ENCODE measurements at regions not wholly inside any gene's neighbourhood (a gene's known extent, or its start where the extent isn't known, plus 50 kb on each side); places are given as distances from the start of the nearest gene placed in this dataset.
"Not testable (repeated sequence)": the region's sequence is repeated elsewhere in the genome, so short reads cannot be mapped to it uniquely, and the experiment has no call there.

- Histone ChIP-seq H3K9me3 (ENCODE audit: low read length) (no peaks in the 10 kb centered on the region), H4K20me1 (ENCODE audit: low read length) (no peaks in the 10 kb centered on the region), H3K27ac (ENCODE audit: low read length) (no peak overlapping the region), H3F3A (ENCODE audit: low read length, unreplicated experiment) (no peaks in the 10 kb centered on the region), H3K4me3 (ENCODE audit: low read length) (no peak overlapping the region), H3K4me2 (ENCODE audit: low read length) (no peak overlapping the region), H2AFZ (ENCODE audit: low read length) (no peak overlapping the region), H3K9ac (ENCODE audit: low read length) (no peak overlapping the region), H3K79me2 (ENCODE audit: low read length) (no peaks in the 10 kb centered on the region), H3K4me1 (ENCODE audit: insufficient read depth, low read length) (no peaks in the 10 kb centered on the region), H3K27me3 (ENCODE audit: low read length) (no peaks in the 10 kb centered on the region), H3K36me3 (ENCODE audit: low read depth, low read length) (no peaks in the 10 kb centered on the region), H3K9me2 (replicated peaks; ENCODE audit: low read length) (no peaks in the 10 kb centered on the region)
- DNase-seq (no peak), ATAC-seq (no peak)
- ChIA-PET CTCF (no interaction called here), POLR2A (ENCODE audit: unreplicated experiment) (no interaction called here)
- no TSS peak for BruUV-seq (replicated peaks)
- no peak for TF ChIP-seq EZH2phosphoT487 (IDR thresholded peaks at IDR 0.05; ENCODE audit: borderline replicate concordance, low read length)
- no peak for TF ChIP-seq CTCF (conservative IDR thresholded peaks at IDR 0.05; ENCODE audit: low read depth, low read length)
- no peak for TF ChIP-seq EZH2 (IDR thresholded peaks at IDR 0.05; ENCODE audit: low read length, unreplicated experiment)
- intact Hi-C loops (cut with micrococcal nuclease), result no loop called here
Observed at GRCh38 chrX:38959736-38960135, 158.5 kb downstream of the MID1IP1 start.

- Histone ChIP-seq H3K4me3 (ENCODE audit: low read length) (no peak overlapping the region), H3K79me2 (ENCODE audit: low read length) (no peaks in the 10 kb centered on the region), H3K27ac (ENCODE audit: low read length) (no peak overlapping the region), H3K9me3 (ENCODE audit: low read length) (no peaks in the 10 kb centered on the region), H4K20me1 (ENCODE audit: low read length) (no peaks in the 10 kb centered on the region), H3K4me1 (ENCODE audit: insufficient read depth, low read length) (no peaks in the 10 kb centered on the region), H3F3A (ENCODE audit: low read length, unreplicated experiment) (no peaks in the 10 kb centered on the region), H3K36me3 (ENCODE audit: low read depth, low read length) (no peaks in the 10 kb centered on the region), H3K27me3 (ENCODE audit: low read length) (no peaks in the 10 kb centered on the region), H3K9ac (ENCODE audit: low read length) (no peak overlapping the region), H3K4me2 (ENCODE audit: low read length) (no peak overlapping the region), H2AFZ (ENCODE audit: low read length) (no peak overlapping the region), H3K9me2 (replicated peaks; ENCODE audit: low read length) (no peaks in the 10 kb centered on the region)
- TF ChIP-seq EZH2 (IDR thresholded peaks at IDR 0.05; ENCODE audit: low read length, unreplicated experiment) (no peak), EZH2phosphoT487 (IDR thresholded peaks at IDR 0.05; ENCODE audit: borderline replicate concordance, low read length) (no peak), CTCF (conservative IDR thresholded peaks at IDR 0.05; ENCODE audit: low read depth, low read length) (no peak)
- ATAC-seq (no peak), DNase-seq (no peak)
- BruUV-seq (replicated peaks), result no TSS peak
- intact Hi-C loops (cut with micrococcal nuclease), result no loop called here
- ChIA-PET POLR2A (ENCODE audit: unreplicated experiment) (no interaction called here), CTCF (no interaction called here)
Observed at GRCh38 chrX:38960137-38960536, 158.9 kb downstream of the MID1IP1 start.

- H3K9me2 ChIP-seq (replicated peaks; ENCODE audit: low read length), result no peaks in the 10 kb centered on the region
- H4K20me1 ChIP-seq (ENCODE audit: low read length), result no peaks in the 10 kb centered on the region
- no peaks in the 10 kb centered on the region for H3K4me1 ChIP-seq (ENCODE audit: insufficient read depth, low read length)
- no peaks in the 10 kb centered on the region for H3F3A ChIP-seq (ENCODE audit: low read length, unreplicated experiment)
- no peak overlapping the region for H3K27ac ChIP-seq (ENCODE audit: low read length)
- intact Hi-C loops (cut with micrococcal nuclease), result no loop called here
- H3K4me3 ChIP-seq (ENCODE audit: low read length), result no peak overlapping the region
- CTCF ChIA-PET, result no interaction called here
- no peak for DNase-seq
- ATAC-seq, result no peak
- H2AFZ ChIP-seq (ENCODE audit: low read length), result no peak overlapping the region
- no peak overlapping the region for H3K9ac ChIP-seq (ENCODE audit: low read length)
- H3K36me3 ChIP-seq (ENCODE audit: low read depth, low read length), result no peaks in the 10 kb centered on the region
- no peaks in the 10 kb centered on the region for H3K27me3 ChIP-seq (ENCODE audit: low read length)
- no peak overlapping the region for H3K4me2 ChIP-seq (ENCODE audit: low read length)
- H3K79me2 ChIP-seq (ENCODE audit: low read length), result no peaks in the 10 kb centered on the region
- BruUV-seq (replicated peaks), result no TSS peak
- no peak for TF ChIP-seq EZH2phosphoT487 (IDR thresholded peaks at IDR 0.05; ENCODE audit: borderline replicate concordance, low read length)
- TF ChIP-seq CTCF (conservative IDR thresholded peaks at IDR 0.05; ENCODE audit: low read depth, low read length), result no peak
- no peak for TF ChIP-seq EZH2 (IDR thresholded peaks at IDR 0.05; ENCODE audit: low read length, unreplicated experiment)
- POLR2A ChIA-PET (ENCODE audit: unreplicated experiment), result no interaction called here
- no peaks in the 10 kb centered on the region for H3K9me3 ChIP-seq (ENCODE audit: low read length)
Observed at GRCh38 chrX:38961936-38962335, 160.7 kb downstream of the MID1IP1 start.

- POLR2A ChIA-PET (ENCODE audit: unreplicated experiment); H2AFZ ChIP-seq (ENCODE audit: low read length); H3K4me3 ChIP-seq (ENCODE audit: low read length); H3K9me2 ChIP-seq (replicated peaks; ENCODE audit: low read length); H3K79me2 ChIP-seq (ENCODE audit: low read length); CTCF ChIA-PET; H3F3A ChIP-seq (ENCODE audit: low read length, unreplicated experiment); H3K4me2 ChIP-seq (ENCODE audit: low read length); H3K36me3 ChIP-seq (ENCODE audit: low read depth, low read length); BruUV-seq (replicated peaks); H3K27me3 ChIP-seq (ENCODE audit: low read length); H3K9me3 ChIP-seq (ENCODE audit: low read length); ATAC-seq; H3K27ac ChIP-seq (ENCODE audit: low read length); H4K20me1 ChIP-seq (ENCODE audit: low read length); intact Hi-C loops (cut with micrococcal nuclease); DNase-seq; H3K4me1 ChIP-seq (ENCODE audit: insufficient read depth, low read length); H3K9ac ChIP-seq (ENCODE audit: low read length): not testable (repeated sequence)
Observed at GRCh38 chrX:38963244-38963643, 162.0 kb downstream of the MID1IP1 start.
